ENCODE measurements at regions not wholly inside any gene's neighbourhood (a gene's known extent, or its start where the extent isn't known, plus 50 kb on each side); places are given as distances from the start of the nearest gene placed in this dataset.

DNA sequence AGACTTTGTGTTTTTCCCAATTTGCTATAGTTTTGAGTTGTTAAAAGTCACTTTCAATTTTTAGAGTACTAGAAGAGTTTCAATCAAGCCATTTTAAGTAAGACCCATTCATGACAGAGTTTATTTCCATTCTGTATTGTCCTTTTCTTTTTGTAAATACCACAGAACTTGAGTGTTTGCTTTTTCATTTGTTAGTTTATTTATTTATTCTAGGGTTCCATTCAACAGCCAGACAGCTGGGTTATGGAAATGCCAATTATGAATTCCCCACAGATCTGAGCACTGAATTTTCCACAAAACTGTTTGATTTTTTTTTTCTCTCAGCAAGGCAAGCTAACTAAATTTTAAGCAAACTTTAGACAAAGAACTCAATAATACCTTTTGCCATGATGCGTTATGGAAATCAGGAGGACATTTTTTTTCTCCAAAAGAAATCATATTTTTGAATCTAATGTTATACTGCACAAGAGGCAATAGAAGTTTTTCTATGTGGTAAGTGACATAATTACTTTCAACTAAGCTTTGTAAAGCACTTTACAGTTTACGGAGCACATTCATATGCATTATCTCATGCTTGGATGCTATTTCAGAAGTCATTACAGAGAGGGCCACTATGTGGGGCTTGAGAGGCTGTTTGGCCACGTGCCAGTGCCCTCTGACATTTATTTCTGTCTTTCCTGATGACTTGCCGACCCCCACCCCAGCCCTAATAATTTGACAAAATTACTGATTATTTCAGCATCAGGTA, 181.5 kb downstream of the VRK1 start:
- Histone ChIP-seq H3K4me1 (ENCODE audit: control insufficient read depth in 5 of 5, insufficient read depth in 5 of 5, low read length in 5 of 5) (no peaks in the 10 kb centered on the region), H3K9me3 (ENCODE audit: control insufficient read depth in 5 of 5, low read length in 5 of 5) (peaks cover 4 to 27% (median 15%) of the 10 kb centered on the region in 5 donors), H3K27ac (ENCODE audit: low read depth, low read length) (no peak overlapping the region)

DNA sequence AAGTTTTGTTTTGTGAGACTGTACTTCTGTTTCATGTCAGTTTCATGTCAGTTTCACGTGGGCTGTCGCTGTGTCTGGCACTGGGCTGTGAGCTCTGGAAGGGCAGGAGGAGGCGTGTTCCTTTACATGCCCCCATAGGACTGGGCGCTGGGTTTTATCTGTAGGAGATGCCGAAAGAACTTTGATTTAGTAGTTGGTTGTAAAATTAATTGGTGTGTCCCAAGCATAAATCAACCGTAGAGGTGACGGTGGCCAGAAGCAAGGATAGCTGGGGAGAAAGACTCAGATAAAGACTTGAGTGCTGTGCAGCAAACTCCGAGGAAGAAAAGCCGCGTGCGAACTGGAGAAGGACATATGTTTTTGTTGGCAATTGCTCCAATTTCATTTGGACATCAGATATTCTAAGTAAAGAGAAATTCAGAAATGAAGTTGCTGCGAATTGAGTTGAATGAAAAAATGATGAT, 182.5 kb downstream of the VRK1 start:
- H3K9ac ChIP-seq (ENCODE audit: low read length in 5 of 5): no peak overlapping the region
- no peaks in the 10 kb centered on the region for H3K4me1 ChIP-seq (ENCODE audit: control insufficient read depth in 5 of 5, insufficient read depth in 5 of 5, low read length in 5 of 5)
- no peaks in the 10 kb centered on the region for H3K36me3 ChIP-seq (ENCODE audit: control insufficient read depth in 5 of 5, insufficient read depth in 5 of 5, low read length in 5 of 5)
- H3K27me3 ChIP-seq (ENCODE audit: control insufficient read depth in 5 of 5, insufficient read depth in 4 of 5, low read length in 5 of 5): no peaks in the 10 kb centered on the region
- peaks cover 0 to 19% (median 10%) of the 10 kb centered on the region in 5 donors for H3K9me3 ChIP-seq (ENCODE audit: control insufficient read depth in 5 of 5, low read length in 5 of 5)
- no peak overlapping the region for H3K4me3 ChIP-seq (ENCODE audit: low read depth in 1 of 5, low read length in 5 of 5)
- no peak overlapping the region for H3K27ac ChIP-seq (ENCODE audit: low read depth, low read length)

More for the DNA sequence above, 181.5 kb downstream of the VRK1 start:
- no peak overlapping the region for H3K4me3 ChIP-seq (ENCODE audit: low read depth in 1 of 5, low read length in 5 of 5)
- H3K36me3 ChIP-seq (ENCODE audit: control insufficient read depth in 5 of 5, insufficient read depth in 5 of 5, low read length in 5 of 5): no peaks in the 10 kb centered on the region
- H3K9ac ChIP-seq (ENCODE audit: low read length in 5 of 5): no peak overlapping the region
- H3K27me3 ChIP-seq (ENCODE audit: control insufficient read depth in 5 of 5, insufficient read depth in 4 of 5, low read length in 5 of 5): no peaks in the 10 kb centered on the region

DNA sequence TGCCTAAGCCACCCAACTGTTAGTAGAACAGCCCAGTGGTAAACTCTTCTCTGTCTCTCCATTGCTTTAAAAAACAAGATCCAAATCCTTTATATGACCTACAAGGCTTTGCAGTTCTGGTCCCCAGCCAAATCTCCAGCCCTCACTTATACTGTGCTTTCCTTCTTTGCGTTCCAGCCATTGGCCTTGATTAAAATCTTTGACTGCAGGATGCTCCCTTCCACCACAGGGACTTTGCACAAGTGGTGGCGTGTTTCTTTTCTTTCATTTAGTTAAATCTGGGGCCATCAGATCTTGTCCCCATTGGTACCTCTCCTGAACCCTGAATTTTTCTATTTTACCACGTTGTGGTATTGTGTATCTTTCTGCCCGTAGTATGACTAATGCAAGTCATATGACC, 183.7 kb downstream of the VRK1 start:
- Histone ChIP-seq H3K9me3 (ENCODE audit: control insufficient read depth in 5 of 5, low read length in 5 of 5) (peaks cover 0 to 12% (median 7%) of the 10 kb centered on the region in 5 donors), H3K36me3 (ENCODE audit: control insufficient read depth in 5 of 5, insufficient read depth in 5 of 5, low read length in 5 of 5) (no peaks in the 10 kb centered on the region), H3K4me1 (ENCODE audit: control insufficient read depth in 5 of 5, insufficient read depth in 5 of 5, low read length in 5 of 5) (no peaks in the 10 kb centered on the region), H3K9ac (ENCODE audit: low read length in 5 of 5) (no peak overlapping the region), H3K27me3 (ENCODE audit: control insufficient read depth in 5 of 5, insufficient read depth in 4 of 5, low read length in 5 of 5) (no peaks in the 10 kb centered on the region), H3K4me3 (ENCODE audit: low read depth in 1 of 5, low read length in 5 of 5) (no peak overlapping the region), H3K27ac (ENCODE audit: low read depth, low read length) (no peak overlapping the region)

DNA sequence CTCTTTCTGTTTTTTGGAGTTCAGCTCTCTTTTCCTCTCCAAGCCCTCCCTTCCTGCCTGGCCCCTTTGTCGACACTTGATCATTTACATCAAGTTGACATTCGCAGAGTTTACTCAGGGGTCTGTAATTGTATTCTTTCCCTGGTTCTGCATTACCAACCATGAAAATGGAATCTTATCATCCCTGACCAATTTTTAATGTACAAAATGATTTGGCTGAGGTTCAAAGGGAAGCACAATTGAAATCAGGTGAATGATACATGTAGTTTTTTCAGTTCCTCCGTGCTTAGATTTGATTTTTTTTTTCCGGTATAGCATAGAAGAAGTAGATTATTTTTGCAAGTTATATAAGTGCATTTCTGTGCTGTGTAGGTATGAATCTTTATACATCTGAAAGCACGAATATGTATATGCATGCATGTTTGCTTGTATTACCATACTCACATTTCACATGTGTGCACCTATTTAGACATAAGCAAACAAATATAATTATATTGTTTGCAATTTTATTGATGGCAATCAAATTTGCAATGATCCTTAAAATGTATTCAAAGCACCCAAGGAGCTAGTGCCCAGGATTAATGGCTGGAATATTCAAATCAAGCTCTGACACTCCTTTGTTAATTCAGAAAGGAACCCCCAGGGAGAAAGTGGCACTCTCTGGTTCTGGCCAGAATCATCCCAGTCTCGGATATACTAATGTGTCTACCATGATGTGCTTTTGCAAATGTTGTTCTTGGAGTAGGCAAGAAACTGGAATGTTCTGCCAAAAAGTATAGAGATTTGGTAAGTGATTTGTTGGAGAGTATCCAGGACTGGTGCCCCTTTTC, 189.3 kb downstream of the VRK1 start:
- Histone ChIP-seq H3K4me1 (ENCODE audit: control insufficient read depth in 5 of 5, insufficient read depth in 5 of 5, low read length in 5 of 5) (no peaks in the 10 kb centered on the region), H3K9ac (ENCODE audit: low read length in 5 of 5) (no peak overlapping the region), H3K9me3 (ENCODE audit: control insufficient read depth in 5 of 5, low read length in 5 of 5) (peaks cover 0 to 11% (median 7%) of the 10 kb centered on the region in 5 donors), H3K4me3 (ENCODE audit: low read depth in 1 of 5, low read length in 5 of 5) (no peak overlapping the region), H3K27ac (ENCODE audit: low read depth, low read length) (no peak overlapping the region), H3K36me3 (ENCODE audit: control insufficient read depth in 5 of 5, insufficient read depth in 5 of 5, low read length in 5 of 5) (no peaks in the 10 kb centered on the region), H3K27me3 (ENCODE audit: control insufficient read depth in 5 of 5, insufficient read depth in 4 of 5, low read length in 5 of 5) (no peaks in the 10 kb centered on the region)

DNA sequence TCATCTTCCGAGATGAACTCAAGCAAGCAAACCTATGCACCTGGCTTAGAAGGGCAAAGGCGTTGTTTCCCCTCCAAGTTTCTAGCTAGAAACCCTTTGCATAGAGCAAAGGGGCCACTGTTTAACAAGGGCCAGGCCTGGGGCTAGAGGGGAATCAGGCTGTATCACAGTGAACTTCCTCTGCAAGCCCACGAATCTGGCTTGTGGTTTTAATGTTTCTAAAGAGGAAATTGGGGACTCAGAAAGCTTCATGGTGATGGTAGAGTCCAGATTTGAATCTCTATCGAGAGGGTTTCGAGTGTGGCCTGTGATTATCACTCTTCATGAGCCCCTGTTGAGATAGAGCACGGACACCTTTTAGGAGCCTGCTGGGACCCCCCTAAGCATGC, 189.9 kb downstream of the VRK1 start:
- H3K36me3 ChIP-seq (ENCODE audit: control insufficient read depth in 5 of 5, insufficient read depth in 5 of 5, low read length in 5 of 5): no peaks in the 10 kb centered on the region
- peaks cover 0 to 8% (median 5%) of the 10 kb centered on the region in 5 donors for H3K9me3 ChIP-seq (ENCODE audit: control insufficient read depth in 5 of 5, low read length in 5 of 5)
- no peaks in the 10 kb centered on the region for H3K27me3 ChIP-seq (ENCODE audit: control insufficient read depth in 5 of 5, insufficient read depth in 4 of 5, low read length in 5 of 5)
- H3K9ac ChIP-seq (ENCODE audit: low read length in 5 of 5): no peak overlapping the region
- H3K4me3 ChIP-seq (ENCODE audit: low read depth in 1 of 5, low read length in 5 of 5): no peak overlapping the region
- no peak overlapping the region for H3K27ac ChIP-seq (ENCODE audit: low read depth, low read length)
- no peaks in the 10 kb centered on the region for H3K4me1 ChIP-seq (ENCODE audit: control insufficient read depth in 5 of 5, insufficient read depth in 5 of 5, low read length in 5 of 5)

DNA sequence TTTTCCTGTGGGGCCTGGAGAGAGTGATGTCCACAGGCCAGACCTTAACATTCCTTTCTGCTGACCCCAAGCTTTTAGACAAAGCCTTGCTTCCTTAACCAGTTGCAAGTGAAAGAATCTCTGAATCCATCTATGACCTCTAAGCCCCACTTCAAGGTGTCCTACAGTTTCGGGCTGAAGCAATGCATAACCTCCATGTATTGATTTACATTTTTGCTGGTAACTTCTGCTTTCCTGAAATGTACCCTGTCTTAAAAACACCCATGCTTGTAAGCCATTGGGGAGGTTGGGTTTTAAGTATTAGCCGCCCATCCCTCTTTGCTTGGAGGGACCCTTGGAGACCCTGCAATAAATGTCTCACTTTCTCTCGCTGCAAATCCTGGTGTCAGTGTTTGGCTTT, 190.6 kb downstream of the VRK1 start:
- no peak overlapping the region for H3K27ac ChIP-seq (ENCODE audit: low read depth, low read length)
- H3K4me3 ChIP-seq (ENCODE audit: low read depth in 1 of 5, low read length in 5 of 5): no peak overlapping the region
- H3K36me3 ChIP-seq (ENCODE audit: control insufficient read depth in 5 of 5, insufficient read depth in 5 of 5, low read length in 5 of 5): no peaks in the 10 kb centered on the region
- H3K9ac ChIP-seq (ENCODE audit: low read length in 5 of 5): no peak overlapping the region
- H3K4me1 ChIP-seq (ENCODE audit: control insufficient read depth in 5 of 5, insufficient read depth in 5 of 5, low read length in 5 of 5): no peaks in the 10 kb centered on the region
- H3K27me3 ChIP-seq (ENCODE audit: control insufficient read depth in 5 of 5, insufficient read depth in 4 of 5, low read length in 5 of 5): no peaks in the 10 kb centered on the region
- peaks cover 0 to 8% (median 5%) of the 10 kb centered on the region in 5 donors for H3K9me3 ChIP-seq (ENCODE audit: control insufficient read depth in 5 of 5, low read length in 5 of 5)

DNA sequence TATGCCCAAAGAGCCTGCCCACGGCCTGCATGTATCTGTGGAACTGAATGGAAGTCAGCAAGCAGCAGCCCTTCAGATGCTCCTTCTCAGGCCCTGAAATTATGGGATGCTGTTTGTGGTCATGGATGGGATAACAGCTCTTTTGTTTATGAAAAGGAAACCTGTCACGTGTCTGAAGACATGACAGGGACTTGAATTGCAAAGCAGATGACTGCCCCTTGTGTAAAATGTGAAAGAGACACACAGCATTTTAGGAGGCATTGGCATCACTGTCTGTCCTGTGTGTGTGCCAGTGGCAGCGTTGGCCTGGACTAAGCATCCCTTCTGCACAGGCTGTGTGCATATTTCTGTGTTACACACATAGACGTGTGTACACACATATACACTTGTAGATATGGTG, 192.1 kb downstream of the VRK1 start:
- no peak overlapping the region for H3K4me3 ChIP-seq (ENCODE audit: low read depth in 1 of 5, low read length in 5 of 5)
- no peaks in the 10 kb centered on the region for H3K36me3 ChIP-seq (ENCODE audit: control insufficient read depth in 5 of 5, insufficient read depth in 5 of 5, low read length in 5 of 5)
- H3K27ac ChIP-seq (ENCODE audit: low read depth, low read length): no peak overlapping the region
- H3K27me3 ChIP-seq (ENCODE audit: control insufficient read depth in 5 of 5, insufficient read depth in 4 of 5, low read length in 5 of 5): no peaks in the 10 kb centered on the region
- peaks cover 0 to 8% (median 5%) of the 10 kb centered on the region in 5 donors for H3K9me3 ChIP-seq (ENCODE audit: control insufficient read depth in 5 of 5, low read length in 5 of 5)
- no peaks in the 10 kb centered on the region for H3K4me1 ChIP-seq (ENCODE audit: control insufficient read depth in 5 of 5, insufficient read depth in 5 of 5, low read length in 5 of 5)
- no peak overlapping the region for H3K9ac ChIP-seq (ENCODE audit: low read length in 5 of 5)

DNA sequence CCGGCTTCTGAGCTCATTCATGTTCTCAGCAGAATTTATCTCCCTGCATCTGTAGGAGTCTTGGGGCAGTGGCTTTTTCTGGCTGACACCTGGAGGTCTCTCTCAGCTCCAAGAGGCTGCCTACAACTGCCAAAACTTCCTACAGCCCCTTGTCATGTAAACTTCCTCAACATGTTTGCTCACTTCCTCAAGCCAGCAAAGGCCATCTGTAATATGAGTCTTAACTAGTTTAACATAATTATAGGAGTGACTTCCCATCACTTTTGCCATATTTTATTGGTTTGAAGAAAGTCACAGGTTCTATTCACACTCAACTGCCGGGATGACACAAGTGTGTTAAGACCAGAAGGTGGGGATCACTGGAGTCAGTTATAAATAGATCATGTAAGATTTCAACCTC, 194.0 kb downstream of the VRK1 start:
- no peaks in the 10 kb centered on the region for H3K4me1 ChIP-seq (ENCODE audit: control insufficient read depth in 5 of 5, insufficient read depth in 5 of 5, low read length in 5 of 5)
- no peak overlapping the region for H3K27ac ChIP-seq (ENCODE audit: low read depth, low read length)
- no peak overlapping the region for H3K4me3 ChIP-seq (ENCODE audit: low read depth in 1 of 5, low read length in 5 of 5)
- H3K36me3 ChIP-seq (ENCODE audit: control insufficient read depth in 5 of 5, insufficient read depth in 5 of 5, low read length in 5 of 5): no peaks in the 10 kb centered on the region
- H3K9ac ChIP-seq (ENCODE audit: low read length in 5 of 5): no peak overlapping the region
- peaks cover 0 to 4% (median 0%) of the 10 kb centered on the region in 5 donors for H3K27me3 ChIP-seq (ENCODE audit: control insufficient read depth in 5 of 5, insufficient read depth in 4 of 5, low read length in 5 of 5)
- H3K9me3 ChIP-seq (ENCODE audit: control insufficient read depth in 5 of 5, low read length in 5 of 5): peaks cover 0 to 8% (median 5%) of the 10 kb centered on the region in 5 donors

DNA sequence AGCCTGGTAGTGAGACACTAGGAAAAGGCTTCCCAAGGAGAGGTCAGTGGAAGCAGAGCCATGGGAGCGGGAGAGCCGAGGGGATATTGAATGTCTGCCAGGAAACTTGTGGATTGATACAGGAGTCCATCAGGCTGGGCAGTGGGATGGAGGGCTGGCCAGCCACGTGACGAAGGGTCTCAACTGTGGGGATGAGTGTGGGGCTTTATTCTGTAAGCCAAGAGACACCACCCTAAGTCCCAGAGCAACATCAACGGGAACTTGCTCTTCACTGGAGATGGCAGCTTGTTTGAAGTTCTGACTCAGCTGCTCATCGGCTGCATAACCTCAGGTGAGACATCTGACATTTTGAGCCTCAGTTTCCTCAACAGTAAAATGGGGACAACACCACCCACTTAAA, 197.8 kb downstream of the VRK1 start:
- no peak overlapping the region for H3K4me3 ChIP-seq (ENCODE audit: low read depth in 1 of 5, low read length in 5 of 5)
- H3K9ac ChIP-seq (ENCODE audit: low read length in 5 of 5): no peak overlapping the region
- no peak overlapping the region for H3K27ac ChIP-seq (ENCODE audit: low read depth, low read length)
- H3K4me1 ChIP-seq (ENCODE audit: control insufficient read depth in 5 of 5, insufficient read depth in 5 of 5, low read length in 5 of 5): no peaks in the 10 kb centered on the region
- H3K9me3 ChIP-seq (ENCODE audit: control insufficient read depth in 5 of 5, low read length in 5 of 5): peaks cover 0 to 8% (median 5%) of the 10 kb centered on the region in 5 donors
- peaks cover 0 to 4% (median 0%) of the 10 kb centered on the region in 5 donors for H3K27me3 ChIP-seq (ENCODE audit: control insufficient read depth in 5 of 5, insufficient read depth in 4 of 5, low read length in 5 of 5)
- H3K36me3 ChIP-seq (ENCODE audit: control insufficient read depth in 5 of 5, insufficient read depth in 5 of 5, low read length in 5 of 5): no peaks in the 10 kb centered on the region

DNA sequence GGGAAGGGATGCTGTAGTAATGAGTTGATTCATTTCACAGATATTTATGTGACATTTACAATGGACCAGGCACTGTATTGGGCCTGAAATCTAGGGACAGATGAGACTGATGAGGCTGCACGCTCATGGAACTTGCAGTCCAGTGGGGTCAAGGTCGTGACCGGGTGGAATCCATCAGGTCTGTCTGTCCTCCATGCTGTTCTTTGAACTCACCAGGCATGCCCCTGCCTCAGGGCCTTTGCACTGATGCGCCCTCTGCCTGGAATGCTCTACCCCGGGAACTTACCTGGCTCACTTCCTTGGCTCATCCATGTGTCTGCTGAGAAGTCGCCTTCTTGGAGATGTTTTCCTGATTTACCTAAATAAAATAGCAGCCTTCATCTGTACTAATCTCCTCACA, 200.1 kb downstream of the VRK1 start:
- Histone ChIP-seq H3K9ac (ENCODE audit: low read length in 5 of 5) (no peak overlapping the region), H3K36me3 (ENCODE audit: control insufficient read depth in 5 of 5, insufficient read depth in 5 of 5, low read length in 5 of 5) (no peaks in the 10 kb centered on the region), H3K4me1 (ENCODE audit: control insufficient read depth in 5 of 5, insufficient read depth in 5 of 5, low read length in 5 of 5) (no peaks in the 10 kb centered on the region), H3K27ac (ENCODE audit: low read depth, low read length) (no peak overlapping the region), H3K27me3 (ENCODE audit: control insufficient read depth in 5 of 5, insufficient read depth in 4 of 5, low read length in 5 of 5) (peaks cover 0 to 4% (median 0%) of the 10 kb centered on the region in 5 donors), H3K4me3 (ENCODE audit: low read depth in 1 of 5, low read length in 5 of 5) (no peak overlapping the region), H3K9me3 (ENCODE audit: control insufficient read depth in 5 of 5, low read length in 5 of 5) (peaks cover 0 to 2% (median 0%) of the 10 kb centered on the region in 5 donors)

Measured in subcutaneous abdominal adipose tissue (tissue), 5 donors.